ENCODE measurements at regions not wholly inside any gene's neighbourhood (a gene's known extent, or its start where the extent isn't known, plus 50 kb on each side); places are given as distances from the start of the nearest gene placed in this dataset.

DNA sequence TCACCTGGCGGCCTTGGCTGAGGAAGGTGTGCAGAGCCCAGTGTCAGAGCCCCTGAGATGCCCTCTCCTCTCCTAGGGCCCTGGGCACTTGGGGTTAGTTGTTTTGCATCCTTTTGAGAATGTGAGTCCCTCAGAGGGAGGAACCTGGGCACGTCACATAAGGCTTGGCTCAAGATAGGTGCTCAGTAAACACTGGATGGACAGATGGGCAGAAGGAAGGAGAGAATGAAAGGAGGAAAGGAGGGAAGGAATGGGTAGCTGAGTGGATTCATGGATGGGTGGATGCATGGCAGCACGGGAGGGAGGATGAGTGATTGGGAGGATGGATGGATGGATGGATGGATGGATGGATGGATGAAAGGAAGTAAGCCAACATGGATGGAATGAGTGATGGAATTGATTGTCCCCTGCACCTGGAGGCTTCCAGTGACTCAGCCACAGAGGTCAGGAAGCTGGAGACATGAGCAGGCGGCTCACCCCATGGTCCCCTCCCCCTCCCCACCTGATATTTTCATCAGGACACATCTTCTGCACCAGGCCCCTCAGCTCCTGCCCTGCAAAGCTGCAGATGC, 62.2 kb downstream of the IGLL1 start (continued):
- no peak for TF ChIP-seq NR0B1 (IDR thresholded peaks at IDR 0.05; ENCODE audit: partially characterized antibody)

GRCh38 chr22:23516304-23516703, 63.8 kb downstream of the IGLL1 start:
- H3K36me3 ChIP-seq (ENCODE audit: control insufficient read depth, insufficient read depth, low read length) = no peaks in the 10 kb centered on the region
- no peak overlapping the region for H2AFZ ChIP-seq (ENCODE audit: low read depth, low read length)
- no peaks in the 10 kb centered on the region for H4K20me1 ChIP-seq (replicated peaks; ENCODE audit: control insufficient read depth, insufficient read depth, low read length)
- H3K9me1 ChIP-seq (ENCODE audit: control insufficient read depth, insufficient read depth, low read length) = no peaks in the 10 kb centered on the region
- POLR2A ChIA-PET = no interaction called here
- FAIRE-seq (no peak), ATAC-seq (no peak), DNase-seq (ENCODE audit: extremely low read depth in 1 of 4, low spot score in 3 of 4) (no peak)
- in situ Hi-C loops (cut with MboI) (no loop called here), intact Hi-C loops (cut with micrococcal nuclease) (no loop called here)
- no peak overlapping the region for H3K4me3 ChIP-seq
- no peak overlapping the region for H3K9ac ChIP-seq (ENCODE audit: insufficient read depth in 1 of 2, low read depth in 2 of 2, low read length in 2 of 2)
- H3K9me3 ChIP-seq (replicated peaks; ENCODE audit: control insufficient read depth, insufficient read depth, low read depth, low read length) = no peaks in the 10 kb centered on the region
- 64% methylated on average over 7 of the region's 9 CpGs for whole genome bisulfite sequencing (ENCODE audit: insufficient coverage, low coverage, missing lambda C conversion rate)
- no peaks in the 10 kb centered on the region for H3K79me2 ChIP-seq (ENCODE audit: control insufficient read depth, insufficient read depth, low read length)
- BruUV-seq (replicated peaks) = no TSS peak
- peaks cover 11 to 21% of the 10 kb centered on the region in 2 experiments for H3K4me1 ChIP-seq (replicated peaks in 1 of 2; ENCODE audit: control insufficient read depth in 2 of 2, insufficient read depth in 2 of 2, low read length in 2 of 2)
- no peak overlapping the region for H3K27ac ChIP-seq (ENCODE audit: extremely low read depth, low read depth, low read length)
- H3K4me2 ChIP-seq (ENCODE audit: insufficient read depth, low read length) = no peak overlapping the region
- no peak for TF ChIP-seq XRCC5 (IDR thresholded peaks at IDR 0.05; ENCODE audit: low read depth, low read length)
- TF ChIP-seq ZNF165 (CRISPR knock-in tag; IDR thresholded peaks at IDR 0.05; ENCODE audit: borderline replicate concordance) = no peak
- TF ChIP-seq ZNF79 (CRISPR knock-in tag; IDR thresholded peaks at IDR 0.05; ENCODE audit: low read depth) = no peak
- no peak for TF ChIP-seq TARDBP (IDR thresholded peaks at IDR 0.05)
- no peak for TF ChIP-seq NBN (IDR thresholded peaks at IDR 0.05; ENCODE audit: low read depth)
- TF ChIP-seq ZNF24 (IDR thresholded peaks at IDR 0.05) = no peak
- TF ChIP-seq BRD4 (IDR thresholded peaks at IDR 0.05) = no peak
- TF ChIP-seq THRAP3 (IDR thresholded peaks at IDR 0.05; ENCODE audit: borderline replicate concordance) = no peak
- no peak for TF ChIP-seq ZNF121 (CRISPR knock-in tag; conservative IDR thresholded peaks at IDR 0.05)
- no peak for TF ChIP-seq NCOA6 (IDR thresholded peaks at IDR 0.05)
- TF ChIP-seq NRF1 (conservative IDR thresholded peaks at IDR 0.05 in 1 of 2, IDR thresholded peaks at IDR 0.05 in 1 of 2) = no peak
- CTCF ChIA-PET (ENCODE audit: low intra/inter-chr PET ratio) = no interaction called here
- H3K27me3 ChIP-seq (ENCODE audit: control insufficient read depth in 2 of 2, insufficient read depth in 2 of 2, low read length in 2 of 2) = no peaks in the 10 kb centered on the region

Measured in K562 (cell line).